ENCODE measurements at regions not wholly inside any gene's neighbourhood (a gene's known extent, or its start where the extent isn't known, plus 50 kb on each side); places are given as distances from the start of the nearest gene placed in this dataset.
"Not testable (repeated sequence)": the region's sequence is repeated elsewhere in the genome, so short reads cannot be mapped to it uniquely, and the experiment has no call there.

DNA sequence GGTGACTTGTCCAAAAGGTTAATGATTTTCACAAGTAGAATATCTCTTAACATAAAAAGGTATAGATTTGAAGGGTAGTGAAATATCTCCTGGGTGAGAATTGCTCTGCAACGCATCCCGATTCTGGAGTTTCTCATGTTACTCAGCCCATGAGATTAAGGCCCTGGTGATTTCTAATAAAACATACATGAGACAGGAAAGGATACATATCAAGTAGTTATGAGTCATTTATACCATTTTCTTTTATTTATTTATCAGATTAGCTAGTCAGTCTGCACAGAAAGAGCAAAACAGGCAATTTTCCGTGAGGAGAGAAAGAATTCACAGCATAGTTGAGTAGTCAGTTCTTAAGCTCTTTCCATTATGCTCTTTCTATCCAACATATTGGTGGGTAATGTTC lies 535.6 kb upstream of the ATP2B1 start:
- DNase-seq = no peak

DNA sequence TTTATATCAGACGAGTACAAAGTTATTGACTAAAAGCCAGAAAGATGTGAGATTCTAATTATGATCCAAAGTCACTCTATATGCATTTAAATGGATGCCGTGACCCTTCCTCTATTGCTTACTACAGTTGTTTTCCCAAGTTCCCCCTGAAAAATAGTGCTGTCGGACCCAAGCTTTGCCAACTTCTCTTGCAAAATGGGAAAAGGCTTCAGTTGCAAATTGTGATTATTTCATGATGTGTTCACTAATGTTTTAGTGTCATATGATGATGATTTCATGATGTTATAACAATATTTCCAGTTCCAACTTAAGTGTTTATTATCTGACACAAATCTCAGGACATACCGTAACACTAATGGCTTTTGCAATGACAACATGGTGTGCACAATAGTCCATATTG lies 534.6 kb upstream of the ATP2B1 start:
- DNase-seq = no peak

DNA sequence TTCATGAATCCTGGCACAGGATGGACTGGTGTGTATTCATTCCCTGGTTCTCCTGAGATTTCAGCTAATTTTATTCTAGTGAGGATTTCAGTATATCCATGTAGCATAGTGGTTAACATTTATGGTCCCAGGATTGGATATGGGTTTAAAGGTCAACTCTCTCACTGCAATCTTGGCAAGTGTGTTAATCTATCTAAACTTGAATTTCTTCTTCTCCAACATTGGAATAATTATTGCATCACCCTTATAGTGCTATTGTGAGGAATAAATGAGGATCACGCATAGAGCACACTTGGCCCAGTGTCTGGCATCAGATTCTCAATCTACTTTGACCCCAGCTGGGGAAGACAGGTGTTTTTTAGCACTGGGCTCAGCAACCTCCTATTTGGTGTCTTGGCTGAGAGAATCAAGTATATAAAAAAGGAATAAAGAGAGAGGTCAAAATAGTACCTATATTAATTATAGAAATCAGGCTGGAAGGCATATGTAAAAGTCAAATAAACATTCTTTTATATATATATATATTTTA lies 531.2 kb upstream of the ATP2B1 start:
- DNase-seq = no peak

DNA sequence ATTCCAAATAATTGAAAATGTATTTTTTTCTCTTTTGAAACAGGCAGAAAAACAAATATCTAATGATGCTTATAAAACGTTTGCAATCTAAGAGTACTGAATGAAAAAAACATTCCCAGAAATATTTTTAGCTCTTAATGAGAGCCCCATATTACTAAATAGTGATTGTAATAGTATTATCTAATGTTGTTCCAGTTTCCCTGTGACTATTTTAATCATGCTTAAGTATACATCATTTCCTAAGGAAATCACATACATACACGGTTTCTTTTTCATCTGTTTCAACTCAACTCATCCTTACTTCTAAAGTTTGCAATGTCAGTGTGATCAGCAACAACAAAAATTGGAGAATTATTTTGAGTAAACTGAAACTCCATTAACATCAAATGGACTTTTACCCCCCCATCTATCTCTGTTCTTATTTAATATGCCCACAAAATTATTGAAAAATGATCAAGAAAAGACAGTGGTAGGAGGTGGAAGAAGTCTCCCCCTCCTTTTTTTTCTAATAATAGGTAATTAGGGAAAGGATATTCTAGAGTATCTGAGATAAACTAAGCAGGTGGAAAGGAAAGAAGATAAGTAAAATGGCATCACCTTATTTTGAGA lies 530.1 kb upstream of the ATP2B1 start:
- no peak for DNase-seq

DNA sequence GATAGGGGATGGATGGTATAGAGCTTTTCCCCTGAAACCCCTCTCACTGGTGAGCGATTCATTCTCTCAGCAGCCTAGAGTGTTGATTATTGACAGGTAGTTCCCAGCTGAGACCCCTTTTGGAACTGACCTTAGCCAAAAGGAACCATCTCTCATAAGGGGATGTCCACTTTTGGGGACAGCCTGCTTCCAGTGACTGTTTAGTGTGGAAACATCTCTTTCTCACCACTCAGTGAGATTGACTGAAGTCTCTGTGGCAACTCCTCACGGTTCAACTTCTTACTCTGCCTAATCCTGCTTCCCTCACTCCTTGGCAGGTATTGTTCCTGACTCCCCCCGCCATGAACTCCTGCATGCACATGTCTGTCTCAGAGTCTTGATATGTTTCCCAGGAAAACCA lies 529.2 kb upstream of the ATP2B1 start:
- DNase-seq = no peak

DNA sequence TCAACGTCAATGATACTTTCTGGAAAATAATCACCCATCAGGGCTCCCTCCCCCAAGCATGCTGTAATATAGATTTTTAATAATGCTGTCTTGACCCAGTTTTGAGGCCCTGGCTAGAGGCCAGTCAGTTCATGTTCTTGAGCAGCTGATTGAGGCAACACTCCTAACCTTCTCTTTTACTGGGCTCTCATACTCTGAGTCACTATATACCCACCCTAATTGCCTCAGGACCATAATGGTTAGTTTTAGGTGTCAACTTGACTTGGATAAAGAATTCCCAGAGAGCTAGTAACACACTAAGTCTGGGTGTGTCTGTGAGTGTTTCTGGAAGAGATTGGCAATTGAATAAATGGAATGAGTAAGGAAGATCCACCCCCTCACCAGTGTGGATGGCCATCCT lies 527.0 kb upstream of the ATP2B1 start:
- DNase-seq = no peak

DNA sequence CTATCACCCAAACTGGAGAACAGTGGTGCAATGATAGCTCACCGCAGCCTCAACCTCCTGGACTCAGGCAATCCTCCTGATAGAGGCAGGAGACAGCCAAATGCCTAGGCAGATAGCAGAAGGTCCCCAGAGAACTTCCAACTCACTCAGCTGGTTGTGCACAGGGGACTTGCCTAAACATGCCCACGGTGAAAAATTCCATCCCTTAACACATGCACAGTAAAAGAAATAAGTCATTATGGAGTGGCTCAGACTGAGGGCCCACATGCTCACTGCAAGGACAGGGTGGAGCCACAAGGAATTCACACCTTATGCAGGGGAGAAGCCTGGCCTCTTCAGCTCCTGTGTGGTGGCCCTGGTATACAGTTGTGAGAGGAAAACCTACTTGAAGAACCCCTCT lies 525.8 kb upstream of the ATP2B1 start:
- no peak for DNase-seq

DNA sequence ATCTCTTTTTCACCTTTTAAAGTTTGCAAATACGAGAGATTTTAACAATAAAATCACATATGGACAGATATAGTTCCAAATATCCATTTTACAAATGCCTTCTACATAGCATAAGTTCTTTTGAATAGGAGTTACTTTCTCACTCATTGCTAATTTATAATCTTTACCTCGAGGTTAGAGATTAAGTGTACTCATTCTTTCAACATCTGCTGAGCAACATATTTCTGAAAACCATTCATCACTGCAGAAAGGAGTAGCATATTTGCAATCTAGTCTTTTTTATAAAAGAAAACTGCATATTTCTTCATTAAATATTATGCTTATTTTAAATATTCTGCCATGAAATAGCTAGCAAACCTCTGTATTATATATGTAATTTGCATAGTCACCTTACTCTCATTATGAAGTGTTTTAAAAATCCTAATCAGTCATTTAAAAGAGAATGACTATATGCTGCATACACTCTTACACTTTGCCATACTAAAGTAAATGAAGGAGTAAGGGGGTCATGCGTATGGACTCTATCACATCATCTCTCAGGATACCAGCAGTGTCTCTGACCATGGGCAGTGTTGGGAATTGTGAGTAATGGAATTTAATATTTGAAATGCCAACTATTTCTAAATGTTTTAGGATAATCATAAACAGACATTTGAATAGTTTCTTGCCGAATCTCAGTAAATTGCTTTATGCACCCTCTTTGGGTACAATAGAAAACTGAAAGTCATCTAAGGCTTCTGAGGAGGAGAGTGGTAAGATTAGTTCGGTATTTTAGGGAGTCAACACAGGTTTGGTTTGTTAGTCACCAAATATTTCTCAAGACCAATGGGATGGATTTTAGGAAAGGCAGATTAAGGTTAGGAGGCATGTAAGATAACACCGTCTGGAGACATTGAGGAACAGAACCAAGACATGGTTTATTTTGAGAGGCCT lies 524.8 kb upstream of the ATP2B1 start:
- no peak for DNase-seq

DNA sequence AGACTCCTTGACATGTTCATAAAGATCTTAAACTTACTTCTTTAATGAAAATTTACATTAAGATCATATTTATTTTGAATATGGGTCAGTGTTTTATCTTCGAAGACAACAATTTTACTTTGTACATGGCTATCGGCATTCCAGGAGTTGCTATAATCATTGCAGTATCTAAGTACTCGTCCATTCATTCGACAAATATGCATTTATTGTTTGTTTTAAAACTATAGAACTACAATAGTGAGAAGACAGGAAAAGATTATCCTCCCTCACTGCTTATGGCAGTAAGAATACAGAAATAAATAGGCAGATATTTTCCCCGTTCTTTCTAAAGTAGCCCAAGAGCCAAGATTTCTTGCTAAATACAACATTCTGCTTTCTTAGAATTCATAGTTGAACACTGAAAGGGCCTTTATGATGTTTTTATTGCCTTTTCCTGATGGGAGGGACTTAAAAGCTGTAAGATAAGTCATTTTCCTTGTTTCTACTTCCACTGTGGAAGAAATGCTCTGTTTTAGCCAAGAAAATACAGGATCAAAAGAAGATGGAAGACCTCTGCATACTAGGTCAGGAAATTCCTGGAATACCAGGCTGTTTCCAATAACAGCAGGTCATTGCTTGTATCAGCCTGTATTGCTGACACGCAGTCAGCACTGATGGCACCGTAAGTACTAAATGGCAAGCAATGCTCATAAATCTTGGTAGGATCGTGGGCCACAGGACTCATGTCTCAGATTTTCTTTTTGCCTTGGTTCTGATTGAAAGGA lies 521.0 kb upstream of the ATP2B1 start:
- no peak for DNase-seq

DNA sequence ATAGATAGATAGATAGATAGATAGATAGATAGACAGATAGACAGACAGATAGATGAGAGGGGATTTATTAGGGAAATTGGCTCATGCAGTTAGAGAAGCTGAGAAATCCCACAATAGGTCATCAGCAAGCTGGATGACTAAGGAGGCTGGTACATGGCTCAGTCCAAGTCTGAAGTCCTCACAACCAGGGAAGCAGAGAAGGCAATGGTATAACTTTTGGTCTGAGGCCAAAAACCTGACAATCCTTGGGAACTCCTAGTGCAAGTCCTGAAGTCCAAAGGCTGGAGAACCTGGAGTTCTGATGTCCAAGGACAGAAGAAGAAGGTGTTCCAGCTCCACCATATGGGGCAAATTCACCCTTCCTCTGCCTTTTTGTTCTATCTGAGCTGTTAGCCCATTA lies 517.6 kb upstream of the ATP2B1 start:
- DNase-seq = no peak

DNA sequence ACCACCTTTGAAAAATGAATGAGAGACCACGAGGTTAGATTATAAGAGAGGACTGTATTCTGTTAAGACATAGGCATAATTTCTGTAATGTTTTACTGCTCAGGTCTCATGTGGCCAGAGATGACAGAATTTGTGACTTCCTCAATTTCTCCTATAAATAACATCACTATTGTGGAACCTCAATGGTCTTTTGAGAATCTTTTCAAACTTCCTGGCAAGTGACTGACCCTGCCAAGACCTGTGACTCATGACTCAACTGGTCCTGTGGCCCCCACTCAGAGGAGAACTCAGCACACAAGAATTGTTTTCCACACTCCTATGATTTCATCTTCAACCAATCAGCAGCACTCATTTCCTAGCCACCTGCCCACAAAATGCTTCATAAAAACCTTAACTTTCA lies 508.2 kb upstream of the ATP2B1 start:
- no peak for DNase-seq

DNA sequence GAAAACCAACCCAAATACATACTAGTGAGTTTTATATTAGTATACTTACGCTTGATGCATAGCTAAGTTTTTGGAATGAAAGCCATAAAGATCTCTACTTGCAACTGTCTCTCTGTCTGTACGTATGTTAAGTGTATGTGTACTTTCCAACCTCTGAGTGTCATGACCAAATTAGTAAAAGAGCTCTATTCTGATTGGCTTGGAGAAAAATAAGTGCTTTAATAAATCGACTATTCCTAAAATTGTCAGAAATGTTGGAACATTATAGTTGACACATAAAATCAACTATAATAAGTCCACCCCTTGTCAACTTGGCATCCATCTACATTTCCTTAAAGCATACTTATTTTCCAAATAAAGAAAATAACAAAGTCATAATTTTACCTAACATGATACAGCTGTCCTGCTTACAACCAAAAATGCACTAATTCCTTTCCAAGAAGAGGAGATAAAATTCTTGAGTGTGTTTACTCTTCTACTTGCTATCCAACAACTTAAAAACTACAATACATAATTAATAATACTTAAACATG lies 507.4 kb upstream of the ATP2B1 start:
- DNase-seq = no peak

DNA sequence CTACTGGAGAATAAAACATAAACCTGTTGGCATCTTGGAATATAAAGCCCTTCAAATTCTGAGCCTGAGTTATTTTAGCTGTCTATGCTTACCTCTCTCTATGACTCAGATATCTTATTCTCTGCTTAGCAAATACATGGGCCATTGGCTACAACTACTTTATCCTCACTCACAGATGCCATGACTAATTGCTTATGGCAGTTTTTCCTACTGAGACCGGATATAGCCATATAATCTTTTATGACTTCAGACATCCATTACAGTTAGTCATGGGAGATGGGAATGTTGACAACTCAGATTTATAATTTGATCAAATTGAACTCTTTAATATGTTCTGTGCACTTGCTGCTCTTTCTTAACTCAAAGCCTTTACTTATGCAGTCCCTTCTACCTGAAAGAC lies 502.4 kb upstream of the ATP2B1 start:
- DNase-seq = no peak

DNA sequence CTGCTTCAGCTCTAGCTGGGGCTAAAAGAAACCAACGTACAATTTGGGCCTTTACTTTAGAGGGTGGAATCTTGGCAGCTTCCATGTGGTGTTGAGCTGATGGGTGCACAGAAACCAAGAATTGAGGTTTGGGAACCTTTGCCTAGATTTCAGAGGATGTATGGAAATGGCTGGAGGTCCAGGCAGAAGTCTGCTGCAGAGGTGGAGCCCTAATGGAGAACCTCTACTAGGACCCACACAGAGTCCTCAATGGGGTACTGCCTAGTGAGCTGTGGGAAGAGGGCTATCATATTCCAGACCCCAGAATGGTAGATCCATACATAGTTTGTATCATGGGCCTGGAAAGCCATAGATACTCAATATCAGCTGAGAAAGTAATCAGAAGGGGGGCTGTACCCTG lies 500.4 kb upstream of the ATP2B1 start:
- DNase-seq = no peak

DNA sequence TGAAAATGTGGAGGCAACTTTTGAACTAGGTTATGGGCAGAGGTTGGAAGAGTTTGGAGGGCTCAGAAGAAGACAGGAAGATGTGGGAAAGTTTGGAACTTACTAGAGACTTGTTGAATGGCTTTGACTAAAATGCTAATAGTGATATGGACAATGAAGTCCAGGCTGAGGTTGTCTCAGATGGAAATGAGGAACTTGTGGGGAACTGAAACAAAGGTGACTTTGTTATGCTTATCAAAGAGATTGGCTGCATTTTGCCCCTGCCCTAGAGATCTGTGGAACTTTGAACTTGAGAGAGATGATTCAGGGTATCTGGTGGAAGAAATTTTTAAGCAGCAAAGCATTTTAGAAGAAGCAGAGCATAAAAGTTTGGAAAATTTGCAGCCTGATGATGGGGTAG lies 499.7 kb upstream of the ATP2B1 start:
- DNase-seq = not testable (repeated sequence)

DNA sequence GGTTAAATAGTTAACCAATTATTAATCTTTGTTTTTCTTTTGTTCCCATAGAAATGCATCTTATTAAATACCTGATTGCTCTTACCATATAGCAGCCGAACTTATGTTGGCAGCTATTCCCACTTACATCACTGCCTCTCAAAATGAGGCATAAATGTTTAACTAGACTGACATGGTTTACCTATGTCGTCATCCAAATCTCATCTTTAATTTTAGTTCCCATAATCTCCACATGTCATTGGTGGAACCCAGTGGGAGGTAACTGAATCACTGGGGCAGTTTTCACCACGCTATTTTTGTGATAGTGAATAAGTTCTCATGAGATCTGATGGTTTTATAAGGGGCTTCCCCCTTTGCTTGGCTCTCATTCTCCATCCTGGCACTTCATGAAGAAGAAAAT lies 499.2 kb upstream of the ATP2B1 start:
- no peak for DNase-seq

DNA sequence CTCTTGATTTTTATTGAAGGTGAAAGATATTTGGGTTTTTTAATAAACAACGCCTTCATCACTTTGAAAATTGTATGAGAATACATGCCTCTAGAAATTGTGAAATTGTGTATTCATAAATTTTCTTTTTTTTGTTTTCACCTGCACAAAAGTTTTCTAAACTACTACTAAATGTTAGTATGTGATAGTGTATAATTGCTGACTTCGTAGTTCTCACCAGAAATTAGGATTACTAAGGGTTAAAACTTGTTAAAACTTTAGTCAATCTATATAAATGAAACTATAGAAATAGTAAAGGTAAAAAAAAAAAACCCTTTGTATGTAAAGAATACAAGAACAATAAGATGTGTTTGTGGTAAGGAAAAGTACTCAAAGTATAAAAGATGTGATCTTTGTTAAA lies 496.5 kb upstream of the ATP2B1 start:
- DNase-seq = no peak

DNA sequence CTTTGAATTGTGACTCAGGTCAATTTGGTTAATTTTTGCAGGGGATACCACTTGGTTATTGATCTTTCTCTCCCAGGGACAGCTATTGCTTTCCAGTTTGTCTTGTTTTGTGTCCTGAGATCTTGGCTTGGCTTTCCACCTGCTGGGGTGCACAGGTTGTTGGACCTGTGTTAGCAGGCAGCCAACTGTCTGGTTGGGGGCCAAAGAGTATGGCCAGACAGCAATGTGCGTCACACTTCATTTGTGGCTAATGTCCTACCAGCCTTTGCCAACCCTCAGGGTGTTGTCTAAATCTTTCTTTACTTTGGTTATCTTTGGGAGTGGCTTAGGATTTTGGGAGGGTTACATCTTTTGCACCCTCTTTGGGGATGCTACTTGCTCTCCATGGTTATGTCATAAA lies 494.9 kb upstream of the ATP2B1 start:
- DNase-seq = no peak

DNA sequence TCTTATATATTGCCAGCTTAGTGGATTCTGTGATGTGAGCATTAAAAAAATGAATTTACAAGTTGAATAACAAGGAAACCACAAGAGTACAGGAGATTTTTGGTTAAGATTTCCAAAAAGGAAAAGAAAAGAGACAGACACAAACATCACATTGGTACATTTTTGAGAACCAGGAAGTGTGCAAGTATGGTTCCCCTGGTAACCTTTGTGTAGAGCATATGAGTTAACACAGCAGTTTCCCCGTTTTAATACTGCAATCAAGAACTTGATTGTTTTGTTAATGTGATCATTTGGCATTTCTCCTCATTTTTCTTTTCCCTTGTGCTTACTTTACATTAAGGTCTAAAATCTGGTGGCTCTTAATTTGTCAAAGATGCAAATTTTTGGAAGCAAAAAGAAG lies 490.4 kb upstream of the ATP2B1 start:
- DNase-seq = no peak

DNA sequence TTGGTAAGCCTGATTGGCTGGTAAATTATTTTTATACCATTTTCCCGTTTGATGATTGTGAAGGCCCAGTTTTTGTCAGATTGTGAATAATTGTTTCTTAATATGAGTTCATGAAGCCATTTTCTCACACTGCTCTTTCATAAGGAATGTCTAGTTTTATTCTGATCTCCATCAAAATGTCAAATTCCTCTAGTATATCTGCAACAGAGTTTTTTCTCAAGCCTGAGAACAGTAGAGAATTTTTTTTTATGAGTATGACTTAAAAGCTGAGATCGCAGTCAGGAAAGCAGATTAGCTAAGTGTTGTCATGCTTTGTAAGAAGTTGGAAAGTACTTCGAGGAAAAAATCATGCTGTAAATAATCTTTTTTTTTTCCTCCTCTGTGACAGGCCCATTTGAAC lies 484.9 kb upstream of the ATP2B1 start:
- no peak for DNase-seq

DNA sequence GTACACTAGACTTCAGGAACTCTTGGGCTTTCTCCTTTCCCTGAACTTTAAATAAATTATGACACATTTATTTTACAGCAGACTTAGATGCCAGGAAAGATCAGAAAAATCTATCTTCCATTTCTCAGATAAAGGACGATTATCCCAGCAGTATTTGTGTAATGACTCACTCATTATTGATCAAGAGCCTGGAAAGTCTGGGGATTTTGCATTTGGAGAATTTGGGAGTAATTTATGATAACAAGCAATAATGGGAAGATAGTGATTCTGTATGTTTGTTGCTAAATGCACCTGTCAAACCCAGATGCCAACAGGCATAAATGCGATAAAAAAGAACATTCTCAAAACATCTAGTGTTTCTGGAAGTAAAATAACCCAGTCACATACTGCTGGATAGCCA lies 480.2 kb upstream of the ATP2B1 start:
- DNase-seq = no peak

DNA sequence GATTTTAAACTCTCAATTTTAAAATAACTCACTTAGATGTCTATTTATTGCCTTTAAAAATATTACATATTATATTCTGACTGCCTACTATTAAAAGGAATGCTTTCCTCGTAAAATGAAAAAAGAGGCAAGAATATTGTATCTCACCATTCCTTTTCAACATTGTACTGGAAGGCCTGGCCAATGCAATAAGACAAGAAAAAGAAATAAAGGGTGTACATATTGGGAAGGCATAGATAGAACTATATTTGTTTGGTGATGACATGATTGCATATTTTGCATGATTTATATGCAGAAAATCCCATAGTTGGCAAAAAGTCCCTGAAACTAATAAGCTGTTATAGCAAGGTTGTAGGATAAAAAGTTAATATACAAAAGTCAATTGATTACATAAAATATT lies 474.6 kb upstream of the ATP2B1 start:
- DNase-seq = no peak

DNA sequence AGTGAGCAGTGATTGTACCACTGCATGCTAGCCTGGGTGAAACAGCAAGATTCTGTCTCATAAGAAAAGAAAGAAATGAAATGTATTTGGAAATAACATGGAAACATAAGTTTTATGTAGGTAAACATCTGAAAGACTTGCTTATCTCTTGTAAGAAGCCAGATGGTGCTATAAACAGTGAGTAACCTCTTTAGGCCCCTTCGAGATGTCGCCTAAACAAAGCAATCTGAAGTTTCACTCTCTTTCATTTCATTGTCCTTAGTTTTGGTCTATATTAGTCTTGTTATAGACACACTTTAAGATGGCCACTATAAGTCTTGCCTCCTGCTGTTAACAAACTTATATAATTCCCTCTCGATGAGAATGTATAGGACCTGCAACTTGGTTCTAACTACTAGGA lies 472.6 kb upstream of the ATP2B1 start:
- no peak for DNase-seq
